GM12878 (cell line): ENCODE measurements at regions not wholly inside any gene's neighbourhood (a gene's known extent, or its start where the extent isn't known, plus 50 kb on each side); places are given as distances from the start of the nearest gene placed in this dataset.

Source experiments
- CBX5 ChIP-seq: sonication (generic); IDR thresholded peaks from 2 replicates; pipeline ENCODE4 v1.6.1; 2016; ENCODE audit warnings: low read depth, moderate library complexity, mild to moderate bottlenecking, inconsistent platforms
- CREM ChIP-seq: IDR thresholded peaks from 2 replicates; pipeline ENCODE4 v1.6.1; 2014; ENCODE audit warnings: antibody characterized with exemption, low read depth
- EZH2 ChIP-seq: IDR thresholded peaks from 2 replicates; pipeline ENCODE4 v1.6.1; 2012; ENCODE audit warnings: low read depth, mild to moderate bottlenecking, control low read depth, inconsistent platforms, low read length, borderline replicate concordance; ENCODE audit not compliant: control insufficient read depth
- MYC ChIP-seq: IDR thresholded peaks from 2 replicates; pipeline ENCODE4 v1.6.1; 2011; ENCODE audit warnings: mild to moderate bottlenecking, low read length, moderate library complexity, inconsistent platforms; ENCODE audit not compliant: insufficient read depth, insufficient replicate concordance, insufficient read length, severe bottlenecking
- RCOR1 ChIP-seq: conservative IDR thresholded peaks from 2 replicates; pipeline ENCODE4 v1.6.1; 2012; ENCODE audit warnings: low read depth, low read length, improper control_type of control experiment
- SMC3 ChIP-seq: IDR thresholded peaks from 2 replicates; pipeline ENCODE4 v1.6.1; 2011; ENCODE audit warnings: low read length, improper control_type of control experiment, borderline replicate concordance
- SRF ChIP-seq, 2 experiments: IDR thresholded peaks; 2 replicates each; pipeline ENCODE4 v1.6.1; 2011; ENCODE audit warnings: low read depth in 2 of 2, low read length in 2 of 2, mild to moderate bottlenecking in 1 of 2, moderate library complexity in 1 of 2
- TF ChIP-seq, protein P1 (sequence below), 3 experiments: IDR thresholded peaks in 2 of 3; conservative IDR thresholded peaks in 1 of 3; 2 replicates each; pipeline ENCODE4 v1.5.1; 2011; ENCODE audit warnings: low read depth in 3 of 3, low read length in 3 of 3, mild to moderate bottlenecking in 3 of 3, control low read depth in 2 of 3, moderate library complexity in 2 of 3, inconsistent platforms in 1 of 3, mixed read lengths in 1 of 3; ENCODE audit not compliant: control insufficient read depth in 2 of 3, insufficient read depth in 1 of 3; ENCODE audit errors: extremely low read depth in 1 of 3
- TF ChIP-seq, protein P2 (sequence below): IDR thresholded peaks from 2 replicates; pipeline ENCODE4 v1.6.1; 2011; ENCODE audit warnings: low read depth, low read length, improper control_type of control experiment, borderline replicate concordance

DNA sequence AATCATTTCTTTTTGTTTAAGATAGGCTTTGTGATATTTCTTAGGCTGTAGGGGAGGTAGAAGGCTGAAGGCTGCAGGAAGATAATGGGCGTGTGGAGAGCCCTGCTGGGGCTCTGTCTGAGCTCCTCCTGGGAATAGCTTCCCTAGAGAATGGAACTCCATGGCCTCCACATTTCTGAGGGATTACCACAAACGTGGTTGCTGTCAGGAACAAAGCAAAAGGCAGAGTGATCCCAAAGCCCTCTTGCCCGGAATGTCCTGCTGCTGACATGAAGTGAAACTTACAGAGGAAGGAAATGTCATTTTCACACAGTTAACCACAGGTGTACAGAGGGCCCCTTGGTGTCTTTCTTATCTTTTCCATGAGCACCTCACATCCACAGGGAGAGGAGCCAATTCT lies 89.3 kb downstream of the DDIT4L start:
- TF ChIP-seq SRF (IDR thresholded peaks at IDR 0.05; ENCODE audit: low read depth in 2 of 2, low read length in 2 of 2) (no peak), SMC3 (no peak), CREM (no peak), CBX5 (no peak), MYC (no peak), RCOR1 (no peak), EZH2 (no peak)
- TF ChIP-seq, protein P1, sequence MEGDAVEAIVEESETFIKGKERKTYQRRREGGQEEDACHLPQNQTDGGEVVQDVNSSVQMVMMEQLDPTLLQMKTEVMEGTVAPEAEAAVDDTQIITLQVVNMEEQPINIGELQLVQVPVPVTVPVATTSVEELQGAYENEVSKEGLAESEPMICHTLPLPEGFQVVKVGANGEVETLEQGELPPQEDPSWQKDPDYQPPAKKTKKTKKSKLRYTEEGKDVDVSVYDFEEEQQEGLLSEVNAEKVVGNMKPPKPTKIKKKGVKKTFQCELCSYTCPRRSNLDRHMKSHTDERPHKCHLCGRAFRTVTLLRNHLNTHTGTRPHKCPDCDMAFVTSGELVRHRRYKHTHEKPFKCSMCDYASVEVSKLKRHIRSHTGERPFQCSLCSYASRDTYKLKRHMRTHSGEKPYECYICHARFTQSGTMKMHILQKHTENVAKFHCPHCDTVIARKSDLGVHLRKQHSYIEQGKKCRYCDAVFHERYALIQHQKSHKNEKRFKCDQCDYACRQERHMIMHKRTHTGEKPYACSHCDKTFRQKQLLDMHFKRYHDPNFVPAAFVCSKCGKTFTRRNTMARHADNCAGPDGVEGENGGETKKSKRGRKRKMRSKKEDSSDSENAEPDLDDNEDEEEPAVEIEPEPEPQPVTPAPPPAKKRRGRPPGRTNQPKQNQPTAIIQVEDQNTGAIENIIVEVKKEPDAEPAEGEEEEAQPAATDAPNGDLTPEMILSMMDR (IDR thresholded peaks at IDR 0.05 in 2 of 3, conservative IDR thresholded peaks at IDR 0.05 in 1 of 3; ENCODE audit: control insufficient read depth in 2 of 3, extremely low read depth in 1 of 3, insufficient read depth in 1 of 3, low read depth in 3 of 3, low read length in 3 of 3), result no peak
- TF ChIP-seq, protein P2, sequence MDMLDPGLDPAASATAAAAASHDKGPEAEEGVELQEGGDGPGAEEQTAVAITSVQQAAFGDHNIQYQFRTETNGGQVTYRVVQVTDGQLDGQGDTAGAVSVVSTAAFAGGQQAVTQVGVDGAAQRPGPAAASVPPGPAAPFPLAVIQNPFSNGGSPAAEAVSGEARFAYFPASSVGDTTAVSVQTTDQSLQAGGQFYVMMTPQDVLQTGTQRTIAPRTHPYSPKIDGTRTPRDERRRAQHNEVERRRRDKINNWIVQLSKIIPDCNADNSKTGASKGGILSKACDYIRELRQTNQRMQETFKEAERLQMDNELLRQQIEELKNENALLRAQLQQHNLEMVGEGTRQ, result no peak
